Left hindlimb (tissue), 1 donor: ENCODE measurements at regions not wholly inside any gene's neighbourhood (a gene's known extent, or its start where the extent isn't known, plus 50 kb on each side); places are given as distances from the start of the nearest gene placed in this dataset.
"Not testable (repeated sequence)": the region's sequence is repeated elsewhere in the genome, so short reads cannot be mapped to it uniquely, and the experiment has no call there.

Source experiments
- DNase-seq: peaks from one replicate; pipeline ENCODE4 v3.0.0-alpha.2; 2018

DNA sequence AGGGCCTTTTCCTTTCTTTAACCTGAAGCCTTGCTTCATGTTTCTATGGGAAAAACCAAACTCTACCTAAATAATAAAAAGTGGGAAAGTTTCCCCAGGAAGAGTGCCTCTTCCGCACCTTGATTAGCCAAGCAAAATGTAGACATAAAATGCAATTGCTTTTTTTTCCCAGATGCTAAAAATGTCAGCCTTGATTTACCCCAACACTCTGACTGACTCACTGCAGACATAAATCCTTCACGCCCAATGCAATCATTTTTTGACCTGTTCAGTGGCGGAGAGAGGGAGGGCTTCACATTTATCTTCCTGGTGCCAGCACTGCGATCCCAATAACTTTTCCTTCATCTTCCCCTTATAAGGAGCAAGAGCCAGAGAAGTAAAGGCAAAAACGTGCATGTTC is 261.5 kb downstream of the SEC16B start:
- DNase-seq = no peak

- DNase-seq = no peak
These were observed 262.9 kb downstream of the SEC16B start for GRCh38 chr1:177706977-177707376.

GRCh38 chr1:177705839-177706238 is 264.0 kb downstream of the SEC16B start:
- no peak for DNase-seq

DNA sequence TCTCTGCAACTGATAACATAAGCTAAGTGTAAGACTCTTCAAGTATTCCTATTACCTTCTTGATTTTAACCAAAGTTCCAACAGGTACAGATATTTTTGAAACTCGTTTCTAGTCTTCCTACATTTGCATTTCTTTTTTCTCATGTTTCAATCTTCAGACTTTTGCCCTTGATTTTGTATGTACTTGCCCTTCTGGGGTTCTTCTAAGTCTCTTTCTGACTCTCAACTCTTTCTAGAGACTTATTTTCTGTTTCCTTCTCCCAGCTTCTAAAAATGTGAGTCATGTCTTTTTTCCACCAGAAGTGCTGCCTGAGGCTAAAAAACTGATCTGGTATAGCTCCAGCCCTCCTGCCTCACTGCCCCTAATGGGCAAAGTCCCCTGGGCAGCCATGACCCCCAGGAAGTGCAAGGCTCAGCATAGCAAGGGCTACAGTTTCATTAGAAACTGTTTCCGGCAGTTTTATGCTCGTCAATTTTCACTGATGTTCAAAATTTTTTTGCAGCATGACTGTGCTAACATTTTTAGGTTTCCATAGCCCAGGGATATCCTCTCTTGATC is 265.9 kb downstream of the SEC16B start:
- DNase-seq = no peak

DNA sequence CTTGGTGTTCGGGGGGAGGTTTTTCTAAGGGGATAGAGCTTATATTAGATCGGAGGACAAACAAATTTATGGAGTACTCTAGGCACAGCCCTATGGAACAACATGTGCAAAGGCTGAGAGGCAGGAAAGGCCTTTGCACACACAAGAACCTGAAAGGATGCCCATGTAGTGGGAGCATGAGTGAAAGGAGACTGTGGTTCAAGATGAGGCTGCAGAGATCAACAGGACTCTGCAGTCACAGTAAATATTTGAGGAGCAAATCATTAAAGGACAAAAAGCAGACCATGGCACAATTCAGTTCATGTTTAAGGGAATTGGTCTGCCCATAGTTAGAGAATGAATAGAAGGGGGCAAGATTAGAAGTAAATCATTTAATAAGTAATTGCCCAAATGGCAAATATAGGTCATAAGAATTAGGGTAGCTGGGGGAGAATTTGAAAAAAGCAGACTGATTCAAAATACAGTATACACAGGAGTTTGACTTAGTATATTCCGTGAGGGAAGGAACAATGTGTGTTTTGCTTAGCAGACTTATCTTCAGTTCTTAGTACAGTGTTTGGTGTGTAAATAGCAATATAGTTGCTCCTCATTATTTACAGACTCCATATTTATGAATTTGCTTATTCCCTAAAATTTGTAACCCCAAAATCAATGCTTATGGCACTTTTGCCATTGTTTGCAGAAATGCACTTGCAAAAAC is 268.1 kb downstream of the SEC16B start:
- DNase-seq = no peak

DNA sequence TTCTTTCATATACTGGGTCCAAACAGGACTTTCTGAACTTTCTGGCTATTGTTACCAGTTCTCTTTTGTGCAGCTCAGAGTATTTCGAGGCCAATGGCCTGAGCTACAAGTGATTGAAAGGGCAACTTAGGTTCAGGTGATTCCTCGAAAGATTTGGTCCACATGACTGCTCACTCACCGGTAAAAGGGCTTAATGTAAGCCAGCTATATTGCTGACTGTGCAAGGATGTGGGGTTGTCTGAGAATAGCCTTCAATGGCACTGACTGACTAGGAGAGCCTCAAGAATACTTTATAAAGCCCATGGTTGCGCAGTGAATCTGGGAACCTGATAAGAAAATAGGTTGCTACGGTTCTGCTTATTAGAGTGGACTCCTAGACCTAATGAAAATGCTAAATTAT is 269.0 kb downstream of the SEC16B start:
- DNase-seq = no peak

GRCh38 chr1:177690996-177691395 is 278.9 kb downstream of the SEC16B start:
- no peak for DNase-seq

- no peak for DNase-seq
These were observed 282.3 kb downstream of the SEC16B start for GRCh38 chr1:177687544-177687943.

DNA sequence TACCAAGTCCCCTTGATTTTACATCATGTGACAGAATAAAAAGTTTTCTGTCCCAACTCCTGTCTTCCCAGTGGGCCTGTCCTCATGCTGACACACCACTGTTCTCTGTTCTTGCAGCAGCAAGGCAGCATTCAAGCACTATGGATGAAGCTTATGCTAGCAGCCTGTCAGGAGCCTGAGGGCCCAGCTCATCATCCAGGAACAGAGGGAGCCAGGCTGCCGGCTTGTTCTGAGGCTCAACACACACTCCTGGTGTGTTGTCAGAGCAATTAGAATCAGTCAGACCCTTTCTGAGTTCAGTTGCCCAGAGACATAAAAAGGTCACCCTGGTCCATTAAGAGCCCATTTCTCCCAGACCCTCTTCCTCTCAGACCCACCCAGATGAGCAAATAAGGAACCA is 282.9 kb downstream of the SEC16B start:
- DNase-seq = no peak

GRCh38 chr1:177669161-177669560 is 300.7 kb downstream of the SEC16B start:
- no peak for DNase-seq

DNA sequence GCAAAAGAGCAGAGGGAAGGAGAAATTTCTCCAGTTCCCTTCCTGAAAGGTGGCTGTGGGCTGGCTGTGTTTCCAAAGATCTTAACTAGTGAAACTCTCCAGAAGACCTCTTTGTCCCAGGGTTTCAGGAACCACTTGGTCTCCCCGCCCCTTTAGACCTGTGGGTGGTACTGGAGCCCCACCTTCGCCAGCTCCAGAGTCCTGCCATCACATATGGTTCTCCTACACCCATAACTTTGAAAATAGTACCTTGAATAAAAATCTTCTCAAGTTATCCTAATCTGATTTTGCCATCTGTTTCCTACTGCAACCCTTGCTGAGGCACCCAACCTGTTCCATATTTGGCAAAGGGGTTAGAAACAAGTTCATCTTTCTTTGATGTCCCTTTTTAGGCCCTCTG is 303.9 kb downstream of the SEC16B start:
- no peak for DNase-seq

DNA sequence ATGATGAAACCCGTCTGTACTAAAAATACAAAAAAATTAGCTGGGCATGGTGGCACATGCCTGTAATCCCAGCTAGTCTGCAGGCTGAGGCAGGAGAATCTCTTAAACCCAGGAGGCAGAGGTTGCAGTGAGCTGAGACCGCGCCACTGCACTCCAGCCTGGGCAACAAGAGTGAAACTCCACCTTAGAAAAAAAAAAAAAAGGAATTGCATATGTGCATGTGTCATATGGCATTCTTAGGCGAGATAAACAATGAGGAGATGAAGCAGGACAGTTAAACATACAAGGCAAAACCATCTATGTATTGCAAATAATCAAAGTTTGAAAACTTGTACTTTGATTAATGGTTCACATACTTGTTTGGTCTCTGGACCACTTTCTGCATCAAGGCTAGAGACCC is 305.1 kb downstream of the SEC16B start:
- not testable (repeated sequence) for DNase-seq

- no peak for DNase-seq
These were observed 309.7 kb downstream of the SEC16B start for GRCh38 chr1:177660188-177660587.

DNA sequence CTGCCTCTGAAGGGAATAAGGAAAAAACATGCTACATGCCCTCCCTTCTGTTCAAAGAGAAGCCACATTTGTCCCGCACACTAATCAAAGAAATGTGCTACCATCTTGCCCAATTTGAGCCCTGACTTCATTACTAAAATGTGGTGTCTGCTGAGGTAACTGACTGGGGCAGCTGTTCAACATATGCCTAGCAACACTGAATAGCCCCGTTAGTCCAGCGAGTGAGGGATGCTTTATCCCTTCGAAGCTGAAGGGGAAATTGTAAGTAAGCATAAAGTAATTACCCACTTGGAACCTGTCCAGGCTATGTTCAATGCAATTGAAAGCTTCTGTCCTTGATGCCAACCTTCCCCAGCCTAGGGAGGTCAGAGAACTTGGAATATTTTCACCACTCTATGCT is 310.6 kb downstream of the SEC16B start:
- DNase-seq = no peak

DNA sequence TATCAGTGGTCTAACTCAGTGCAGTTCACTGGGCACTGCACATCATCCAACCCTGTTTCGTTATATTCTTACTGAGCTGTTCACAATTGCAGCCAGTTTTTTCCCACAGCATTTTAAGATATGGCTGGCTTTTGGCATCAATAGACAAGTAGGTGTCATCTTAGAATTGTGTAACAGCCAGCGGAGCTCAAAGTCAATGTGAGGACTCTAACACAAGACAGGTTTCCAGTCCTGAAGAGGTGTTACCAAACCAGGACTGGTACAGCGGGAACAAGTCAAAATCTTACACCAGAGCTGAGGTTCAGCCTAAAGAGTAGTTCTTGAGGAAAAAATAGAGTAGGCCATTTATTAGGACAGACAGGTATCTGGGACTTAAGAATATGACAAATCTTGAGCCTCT is 313.3 kb downstream of the SEC16B start:
- DNase-seq = no peak

GRCh38 chr1:177650947-177651346 is 318.9 kb downstream of the SEC16B start:
- DNase-seq = no peak

DNA sequence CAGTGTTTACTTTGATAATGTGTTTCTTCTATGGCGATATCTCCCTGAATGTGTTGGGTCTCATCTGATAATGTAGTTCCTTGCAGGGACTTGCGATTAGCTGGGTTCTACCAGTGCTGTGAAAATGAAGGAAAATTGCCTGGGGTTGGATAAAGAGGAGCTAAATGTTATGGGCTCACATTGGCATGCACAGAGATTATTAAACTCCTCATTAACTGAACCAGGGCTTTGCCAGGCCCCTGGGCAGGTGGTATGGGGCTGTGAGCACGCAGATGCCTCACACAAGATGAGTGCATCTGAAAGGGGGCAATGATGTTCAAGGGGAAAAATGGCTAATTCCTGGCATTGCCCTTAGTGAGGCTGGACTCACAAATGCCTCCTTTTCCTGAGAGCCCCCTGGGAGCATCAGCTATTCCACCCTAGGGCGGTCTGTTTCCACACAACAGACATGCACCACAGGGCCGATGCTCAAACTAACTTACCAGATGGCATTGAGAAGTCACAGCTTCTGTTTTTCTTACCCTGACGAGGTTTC is 321.1 kb downstream of the SEC16B start:
- DNase-seq = no peak

DNA sequence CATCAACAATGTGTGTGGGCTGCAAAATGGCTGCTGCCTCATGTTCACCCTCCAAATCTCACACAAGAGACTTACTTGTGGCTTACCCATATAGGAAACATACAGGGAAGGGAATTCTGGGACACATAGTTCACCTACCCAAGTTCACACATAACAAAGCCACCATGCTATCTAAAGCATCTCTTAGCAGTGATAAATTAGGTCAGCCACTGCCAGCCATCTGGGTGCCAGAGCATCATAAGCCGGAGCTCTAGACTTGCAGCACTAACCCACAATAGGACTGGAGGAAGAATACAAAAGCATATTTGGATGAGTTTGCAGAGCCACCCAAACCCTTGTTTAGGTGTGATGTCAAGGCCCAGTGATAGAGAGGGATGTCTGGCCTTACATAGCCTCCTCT is 321.7 kb downstream of the SEC16B start:
- no peak for DNase-seq

DNA sequence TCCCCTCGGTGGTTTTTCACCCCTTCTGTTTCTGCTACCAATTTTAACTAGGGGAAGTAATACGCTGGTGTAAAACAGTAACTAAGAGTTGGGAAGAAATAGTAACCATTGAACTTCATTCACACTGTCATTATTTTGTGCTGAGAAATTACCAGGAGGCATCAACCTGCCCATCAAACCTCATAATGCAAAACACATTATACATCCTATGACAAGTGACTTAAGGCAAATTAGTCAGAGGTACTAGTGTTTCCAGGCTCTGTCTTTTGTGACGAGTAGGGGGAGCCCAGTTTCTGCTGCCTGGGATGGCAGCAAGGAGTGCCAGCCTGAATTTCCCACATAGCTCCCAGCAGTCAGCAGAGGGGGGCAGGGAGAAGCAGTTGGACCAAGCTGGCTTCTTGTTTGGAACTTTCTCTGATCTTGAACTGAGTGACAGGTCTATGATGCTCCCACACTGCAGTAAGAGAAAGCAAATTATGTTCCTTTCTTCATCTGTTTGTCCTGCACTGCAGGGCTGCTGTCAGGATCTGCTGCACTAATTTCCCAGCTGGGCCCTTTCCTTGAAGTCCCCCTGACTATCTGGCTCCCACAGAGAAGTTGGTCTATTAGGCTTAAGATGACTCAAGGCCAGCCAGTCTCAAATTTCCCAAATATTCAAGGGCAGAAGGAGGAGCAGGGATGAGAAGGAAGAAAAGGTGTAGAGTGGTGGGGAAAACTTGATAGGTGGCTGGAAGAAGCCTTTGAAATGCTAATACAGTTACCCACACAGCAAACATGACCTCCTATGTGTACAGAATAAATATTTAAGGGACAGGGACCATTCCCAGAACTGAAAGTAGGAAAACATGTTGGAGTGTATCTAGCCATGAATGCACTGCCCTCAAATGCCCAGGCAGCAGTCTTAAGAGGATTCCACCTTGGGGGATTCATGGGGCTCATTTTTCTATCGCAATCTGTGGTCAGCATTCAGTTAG is 322.8 kb downstream of the SEC16B start:
- DNase-seq = no peak

DNA sequence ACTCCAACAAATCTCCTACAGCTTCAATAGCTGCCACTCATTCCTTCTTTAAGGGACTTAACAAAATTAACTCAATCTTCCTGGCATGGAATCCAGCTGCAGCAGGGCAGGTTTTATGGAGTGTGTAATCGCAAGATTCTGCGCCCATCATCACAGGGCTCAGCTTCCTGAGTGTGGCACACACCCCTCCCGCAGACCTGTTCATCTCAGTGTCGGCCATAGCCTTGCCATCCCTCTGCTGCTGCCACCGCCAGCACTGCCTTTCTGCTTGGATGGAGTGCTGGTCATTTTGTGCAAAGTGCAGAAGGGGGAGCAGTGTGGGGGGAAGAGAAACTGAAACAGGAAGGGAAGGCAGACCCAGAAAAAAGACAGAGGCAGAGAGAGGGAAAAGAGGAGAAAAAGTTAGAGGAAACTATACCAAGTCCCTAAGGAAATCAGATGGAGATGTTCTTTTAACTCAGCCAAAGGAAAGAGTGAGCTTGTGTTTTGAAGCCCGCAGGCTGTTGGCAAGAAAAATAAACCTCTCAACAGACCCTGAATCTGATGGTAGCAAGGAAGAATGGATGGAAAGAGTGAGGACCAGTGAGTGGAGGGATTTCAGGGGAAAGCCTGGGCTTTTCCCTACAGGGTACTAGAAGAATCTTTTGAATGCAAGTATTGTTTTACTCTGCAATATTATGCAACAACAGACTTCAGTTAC is 324.2 kb downstream of the SEC16B start:
- DNase-seq = no peak

DNA sequence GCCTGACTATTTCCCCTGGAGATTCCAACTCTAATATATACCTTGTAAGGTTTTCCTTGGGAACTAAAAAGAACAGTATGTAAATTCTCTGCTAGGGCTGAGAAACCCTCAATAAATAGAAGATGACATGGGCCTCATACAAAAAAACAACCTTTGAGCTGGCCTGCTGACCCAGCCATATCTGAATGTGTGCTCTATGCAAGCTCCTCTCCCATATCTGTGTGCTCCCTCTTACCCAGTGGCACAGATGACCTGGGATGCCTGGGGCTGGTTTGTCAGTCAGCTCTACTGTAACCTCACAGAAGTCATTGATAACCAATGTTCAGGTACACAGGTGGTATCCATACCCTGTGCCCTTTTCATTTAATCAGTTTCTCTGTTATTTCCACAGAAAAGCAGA is 329.2 kb downstream of the SEC16B start:
- DNase-seq = no peak

DNA sequence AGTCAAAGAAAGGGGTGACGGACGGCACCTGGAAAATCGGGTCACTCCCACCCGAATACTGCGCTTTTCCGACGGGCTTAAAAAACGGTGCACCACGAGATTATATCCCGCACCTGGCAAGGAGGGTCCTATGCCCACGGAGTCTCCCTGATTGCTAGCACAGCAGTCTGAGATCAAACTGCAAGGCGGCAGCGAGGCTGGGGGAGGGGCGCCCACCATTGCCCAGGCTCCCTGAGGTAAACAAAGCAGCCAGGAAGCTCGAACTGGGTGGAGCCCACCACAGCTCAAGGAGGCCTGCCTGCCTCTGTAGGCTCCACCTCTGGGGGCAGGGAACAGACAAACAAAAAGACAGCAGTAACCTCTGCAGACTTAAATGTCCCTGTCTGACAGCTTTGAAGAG is 335.7 kb downstream of the SEC16B start:
- DNase-seq = not testable (repeated sequence)
